A673 (cell line): ENCODE measurements at regions not wholly inside any gene's neighbourhood (a gene's known extent, or its start where the extent isn't known, plus 50 kb on each side); places are given as distances from the start of the nearest gene placed in this dataset.

Source experiments
- BruUV-seq: library from RNA; stranded (reverse); fragments of 400-500 nt; replicated peaks from 2 replicates; lab custom pipeline; 2021; lab: Mats Ljungman, UMichigan
- CTCF ChIA-PET: fragments of 300-600 bp; sonication (Branson Sonifier 250); formaldehyde crosslinking; loops from one replicate; lab custom pipeline; 2022; ENCODE audit warnings: antibody characterized with exemption; lab: Charles Lee
- POLR2A ChIA-PET: fragments of 300-600 bp; sonication (Branson Sonifier 250); formaldehyde crosslinking; loops from one replicate; lab custom pipeline; 2022; ENCODE audit warnings: antibody characterized with exemption; ENCODE audit not compliant: low non-redundant PET; lab: Charles Lee
- DNase-seq: peaks from one replicate; pipeline ENCODE4 v3.0.0-alpha.2; 2015; ENCODE audit warnings: low spot score
- H3K27ac ChIP-seq: fragments of 200-600 bp; sonication (generic); 2 replicates; pipeline ENCODE4 v1.5.1; 2016; ENCODE audit warnings: mixed run types, low read depth, mild to moderate bottlenecking, mixed read lengths, antibody characterized with exemption, low read length; ENCODE audit not compliant: poor library complexity, severe bottlenecking
- H3K27me3 ChIP-seq: fragments of 200-600 bp; sonication (generic); replicated peaks from 2 replicates; pipeline ENCODE4 v1.6.1; 2017; ENCODE audit warnings: mixed run types, low read depth, mild to moderate bottlenecking, mixed read lengths, antibody characterized with exemption, low read length; ENCODE audit not compliant: insufficient read depth, poor library complexity
- H3K36me3 ChIP-seq: fragments of 200-600 bp; sonication (generic); 2 replicates; pipeline ENCODE4 v1.6.1; 2016; ENCODE audit warnings: mixed run types, mild to moderate bottlenecking, mixed read lengths, antibody characterized with exemption, low read length; ENCODE audit not compliant: insufficient read depth, poor library complexity, severe bottlenecking
- H3K4me1 ChIP-seq: fragments of 200-600 bp; sonication (generic); 2 replicates; pipeline ENCODE4 v1.6.1; 2017; ENCODE audit warnings: mixed run types, mild to moderate bottlenecking, mixed read lengths, antibody characterized with exemption, low read length; ENCODE audit not compliant: insufficient read depth, poor library complexity, severe bottlenecking
- H3K4me3 ChIP-seq: fragments of 200-600 bp; sonication (generic); 2 replicates; pipeline ENCODE4 v1.5.1; 2016; ENCODE audit warnings: low read depth, mixed run types, mild to moderate bottlenecking, mixed read lengths, low read length; ENCODE audit not compliant: poor library complexity, severe bottlenecking
- H3K9me3 ChIP-seq: fragments of 200-600 bp; sonication (generic); 2 replicates; pipeline ENCODE4 v1.6.1; 2016; ENCODE audit warnings: mixed run types, low read depth, mild to moderate bottlenecking, mixed read lengths, antibody characterized with exemption, low read length; ENCODE audit not compliant: poor library complexity, severe bottlenecking
- EZH2 ChIP-seq: fragments of 200-600 bp; sonication (generic); IDR thresholded peaks from 2 replicates; pipeline ENCODE4 v1.6.1; 2017; ENCODE audit warnings: borderline replicate concordance, low read depth, mild to moderate bottlenecking, mixed read lengths, antibody characterized with exemption, low read length; ENCODE audit not compliant: poor library complexity, severe bottlenecking
- intact Hi-C: fragments of 100-400 bp; cut with micrococcal nuclease; formaldehyde crosslinking; loops from one replicate; pipeline ENCODE4 v1.10.0; 2022; ENCODE audit not compliant: unreplicated experiment
- TF ChIP-seq, protein P1 (sequence below): fragments of 300-800, 200-600 bp; sonication (generic); conservative IDR thresholded peaks from 2 replicates; pipeline ENCODE4 v1.5.1; 2017; ENCODE audit warnings: low read depth, mild to moderate bottlenecking, antibody characterized with exemption, low read length, moderate library complexity, mixed read lengths

- H3K4me1 ChIP-seq, result no peaks in the 10 kb centered on the region
- ChIA-PET POLR2A (no interaction called here), CTCF (no interaction called here)
- H3K36me3 ChIP-seq, result no peaks in the 10 kb centered on the region
- no peak for DNase-seq
- no peaks in the 10 kb centered on the region for H3K9me3 ChIP-seq
- BruUV-seq, result no TSS peak
- H3K27ac ChIP-seq, result no peak overlapping the region
- H3K27me3 ChIP-seq, result no peaks in the 10 kb centered on the region
- intact Hi-C loops, result no loop called here
- TF ChIP-seq, protein P1, sequence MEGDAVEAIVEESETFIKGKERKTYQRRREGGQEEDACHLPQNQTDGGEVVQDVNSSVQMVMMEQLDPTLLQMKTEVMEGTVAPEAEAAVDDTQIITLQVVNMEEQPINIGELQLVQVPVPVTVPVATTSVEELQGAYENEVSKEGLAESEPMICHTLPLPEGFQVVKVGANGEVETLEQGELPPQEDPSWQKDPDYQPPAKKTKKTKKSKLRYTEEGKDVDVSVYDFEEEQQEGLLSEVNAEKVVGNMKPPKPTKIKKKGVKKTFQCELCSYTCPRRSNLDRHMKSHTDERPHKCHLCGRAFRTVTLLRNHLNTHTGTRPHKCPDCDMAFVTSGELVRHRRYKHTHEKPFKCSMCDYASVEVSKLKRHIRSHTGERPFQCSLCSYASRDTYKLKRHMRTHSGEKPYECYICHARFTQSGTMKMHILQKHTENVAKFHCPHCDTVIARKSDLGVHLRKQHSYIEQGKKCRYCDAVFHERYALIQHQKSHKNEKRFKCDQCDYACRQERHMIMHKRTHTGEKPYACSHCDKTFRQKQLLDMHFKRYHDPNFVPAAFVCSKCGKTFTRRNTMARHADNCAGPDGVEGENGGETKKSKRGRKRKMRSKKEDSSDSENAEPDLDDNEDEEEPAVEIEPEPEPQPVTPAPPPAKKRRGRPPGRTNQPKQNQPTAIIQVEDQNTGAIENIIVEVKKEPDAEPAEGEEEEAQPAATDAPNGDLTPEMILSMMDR, result no peak
- TF ChIP-seq EZH2, result no peak
- no peak overlapping the region for H3K4me3 ChIP-seq
Measured at GRCh38 chr9:24242576-24242975, 303.1 kb downstream of the IZUMO3 start.

DNA sequence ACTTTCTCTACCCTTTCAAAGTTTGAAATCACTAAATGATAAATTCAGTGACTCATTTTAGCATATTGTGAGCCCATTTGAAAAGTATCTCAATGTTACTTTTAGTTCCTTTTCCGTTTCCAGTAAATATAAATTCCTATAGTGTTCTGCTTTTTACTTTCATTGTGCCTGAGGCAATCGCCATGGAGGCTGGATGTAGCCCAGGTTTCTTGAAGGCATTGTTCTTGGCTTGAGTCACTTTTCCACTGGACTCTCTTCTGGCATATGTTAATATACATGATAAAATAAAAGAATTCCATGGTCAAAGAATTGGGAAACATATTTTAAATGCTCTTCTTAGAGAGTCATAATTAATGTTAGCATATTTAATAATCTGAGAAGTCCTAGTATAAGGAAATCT lies 327.0 kb downstream of the IZUMO3 start:
- intact Hi-C loops, result no loop called here
- CTCF ChIA-PET, result no interaction called here
- no peak overlapping the region for H3K27ac ChIP-seq
- TF ChIP-seq, protein P1, result no peak
- TF ChIP-seq EZH2, result no peak
- H3K4me1 ChIP-seq, result no peaks in the 10 kb centered on the region
- BruUV-seq, result no TSS peak
- H3K9me3 ChIP-seq, result no peaks in the 10 kb centered on the region
- H3K4me3 ChIP-seq, result no peak overlapping the region
- DNase-seq, result no peak
- no peaks in the 10 kb centered on the region for H3K36me3 ChIP-seq
- H3K27me3 ChIP-seq, result no peaks in the 10 kb centered on the region
- POLR2A ChIA-PET, result no interaction called here

DNA sequence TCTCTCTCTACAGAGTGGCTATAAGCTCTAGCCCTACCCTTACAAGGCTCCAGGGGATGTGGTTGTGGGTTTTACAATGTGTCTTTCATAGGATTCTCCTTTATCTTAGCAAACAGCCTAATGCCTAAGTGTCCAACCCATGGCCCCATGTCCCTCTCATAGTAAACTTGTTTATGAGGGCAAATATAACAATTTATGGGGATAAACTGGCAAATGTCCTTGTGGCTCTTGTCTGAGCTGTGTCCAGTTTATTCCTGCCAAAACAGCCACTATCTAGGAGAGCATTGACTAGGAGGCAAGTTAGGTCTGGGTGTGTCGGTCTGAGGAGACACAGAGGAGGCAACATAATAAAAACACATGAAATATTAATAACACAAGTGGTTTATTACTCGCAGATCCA lies 335.1 kb downstream of the IZUMO3 start:
- ChIA-PET CTCF (no interaction called here), POLR2A (no interaction called here)
- intact Hi-C loops, result no loop called here
- DNase-seq, result no peak
- Histone ChIP-seq H3K36me3 (no peaks in the 10 kb centered on the region), H3K27ac (no peak overlapping the region), H3K27me3 (no peaks in the 10 kb centered on the region), H3K4me1 (no peaks in the 10 kb centered on the region), H3K4me3 (no peak overlapping the region), H3K9me3 (no peaks in the 10 kb centered on the region)
- no TSS peak for BruUV-seq
- no peak for TF ChIP-seq EZH2
- TF ChIP-seq, protein P1, result no peak
